ENCODE measurements at regions not wholly inside any gene's neighbourhood (a gene's known extent, or its start where the extent isn't known, plus 50 kb on each side); places are given as distances from the start of the nearest gene placed in this dataset.

DNA sequence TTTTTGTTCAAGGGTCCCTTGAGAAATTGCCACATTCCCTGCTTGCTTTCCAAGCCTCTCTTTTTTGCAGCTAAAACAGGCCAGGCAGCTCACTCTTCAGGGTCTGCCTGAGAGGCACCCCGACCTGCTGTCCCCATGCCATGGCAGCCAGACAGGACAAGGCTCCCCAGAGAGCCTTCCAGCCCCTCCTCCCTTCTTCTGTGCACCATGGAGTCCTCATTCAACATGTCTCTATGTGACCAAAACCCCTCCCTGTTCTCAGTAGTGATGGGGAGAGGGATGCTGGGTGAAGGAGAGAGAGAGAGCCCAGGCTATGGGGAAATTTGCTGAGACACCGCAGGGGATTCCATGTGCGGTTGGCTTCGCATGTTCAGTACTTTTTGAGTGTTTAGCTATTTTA, 384.2 kb upstream of the ZNF507 start:
- TF ChIP-seq, protein P1, sequence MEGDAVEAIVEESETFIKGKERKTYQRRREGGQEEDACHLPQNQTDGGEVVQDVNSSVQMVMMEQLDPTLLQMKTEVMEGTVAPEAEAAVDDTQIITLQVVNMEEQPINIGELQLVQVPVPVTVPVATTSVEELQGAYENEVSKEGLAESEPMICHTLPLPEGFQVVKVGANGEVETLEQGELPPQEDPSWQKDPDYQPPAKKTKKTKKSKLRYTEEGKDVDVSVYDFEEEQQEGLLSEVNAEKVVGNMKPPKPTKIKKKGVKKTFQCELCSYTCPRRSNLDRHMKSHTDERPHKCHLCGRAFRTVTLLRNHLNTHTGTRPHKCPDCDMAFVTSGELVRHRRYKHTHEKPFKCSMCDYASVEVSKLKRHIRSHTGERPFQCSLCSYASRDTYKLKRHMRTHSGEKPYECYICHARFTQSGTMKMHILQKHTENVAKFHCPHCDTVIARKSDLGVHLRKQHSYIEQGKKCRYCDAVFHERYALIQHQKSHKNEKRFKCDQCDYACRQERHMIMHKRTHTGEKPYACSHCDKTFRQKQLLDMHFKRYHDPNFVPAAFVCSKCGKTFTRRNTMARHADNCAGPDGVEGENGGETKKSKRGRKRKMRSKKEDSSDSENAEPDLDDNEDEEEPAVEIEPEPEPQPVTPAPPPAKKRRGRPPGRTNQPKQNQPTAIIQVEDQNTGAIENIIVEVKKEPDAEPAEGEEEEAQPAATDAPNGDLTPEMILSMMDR (IDR thresholded peaks at IDR 0.05; ENCODE audit: low read depth, low read length) = no peak
- TF ChIP-seq EZH2phosphoT487 (IDR thresholded peaks at IDR 0.05; ENCODE audit: low read depth) = no peak

Measured in OCI-LY3 (cell line).